Type B pancreatic cell (in vitro differentiated cells): ENCODE measurements at regions not wholly inside any gene's neighbourhood (a gene's known extent, or its start where the extent isn't known, plus 50 kb on each side); places are given as distances from the start of the nearest gene placed in this dataset.
"Not testable (repeated sequence)": the region's sequence is repeated elsewhere in the genome, so short reads cannot be mapped to it uniquely, and the experiment has no call there.

Experiments used
- DNase-seq: peaks from one replicate; pipeline ENCODE4 v3.0.0; 2021; ENCODE audit warnings: mixed read lengths; ENCODE audit not compliant: unreplicated experiment; ENCODE audit errors: extremely low spot score
- H3K27ac Mint-ChIP-seq: 2 replicates; pipeline ENCODE4 v1.8.0; 2021; ENCODE audit warnings: mild to moderate bottlenecking, mixed read lengths
- H3K27me3 Mint-ChIP-seq: 2 replicates; pipeline ENCODE4 v1.8.0; 2021; ENCODE audit warnings: mixed read lengths
- H3K36me3 Mint-ChIP-seq: 2 replicates; pipeline ENCODE4 v1.8.0; 2021; ENCODE audit warnings: mixed read lengths
- H3K4me1 Mint-ChIP-seq: one replicate; pipeline ENCODE4 v1.8.0; 2021; ENCODE audit warnings: mixed read lengths; ENCODE audit not compliant: unreplicated experiment
- H3K4me3 Mint-ChIP-seq: 2 replicates; pipeline ENCODE4 v1.8.0; 2021; ENCODE audit warnings: mild to moderate bottlenecking, mixed read lengths
- H3K9me3 Mint-ChIP-seq: 2 replicates; pipeline ENCODE4 v1.8.0; 2021; ENCODE audit warnings: mixed read lengths
- CTCF ChIP-seq: fragments of 200-600 bp; sonication (generic); conservative IDR thresholded peaks from 2 replicates; pipeline ENCODE4 v1.5.0; 2021; ENCODE audit warnings: antibody characterized with exemption, mild to moderate bottlenecking

GRCh38 chr11:80700386-80700785, 1259.6 kb upstream of the TENM4 start:
- Mint-ChIP-seq H3K36me3 (no peaks in the 10 kb centered on the region), H3K4me1 (peaks cover 16% of the 10 kb centered on the region), H3K27me3 (no peaks in the 10 kb centered on the region), H3K9me3 (no peaks in the 10 kb centered on the region), H3K27ac (peak overlapping the region; percentile 96), H3K4me3 (peak overlapping the region; percentile 75)
- DNase-seq = no peak
- no peak for TF ChIP-seq CTCF

GRCh38 chr11:80699406-80700177, 1258.8 kb upstream of the TENM4 start:
- DNase-seq, H3K36me3 Mint-ChIP-seq, H3K27me3 Mint-ChIP-seq, H3K9me3 Mint-ChIP-seq: not testable (repeated sequence)
- H3K4me1 Mint-ChIP-seq = peaks cover 16% of the 10 kb centered on the region
- peak overlapping the region; percentile 96 for H3K27ac Mint-ChIP-seq
- H3K4me3 Mint-ChIP-seq = peak overlapping the region; percentile 75

GRCh38 chr11:80698637-80699036, 1257.8 kb upstream of the TENM4 start:
- peak overlapping the region; percentile 57 for H3K4me3 Mint-ChIP-seq
- H3K4me1 Mint-ChIP-seq = peaks cover 16% of the 10 kb centered on the region
- TF ChIP-seq CTCF = no peak
- no peaks in the 10 kb centered on the region for H3K27me3 Mint-ChIP-seq
- no peak for DNase-seq
- peak overlapping the region; percentile 96 for H3K27ac Mint-ChIP-seq
- no peaks in the 10 kb centered on the region for H3K36me3 Mint-ChIP-seq
- no peaks in the 10 kb centered on the region for H3K9me3 Mint-ChIP-seq

- Mint-ChIP-seq H3K27ac (no peak overlapping the region), H3K9me3 (peaks cover 5% of the 10 kb centered on the region), H3K4me1 (peaks cover 2% of the 10 kb centered on the region), H3K27me3 (no peaks in the 10 kb centered on the region), H3K4me3 (no peak overlapping the region), H3K36me3 (no peaks in the 10 kb centered on the region)
- no peak for TF ChIP-seq CTCF
- no peak for DNase-seq
These were observed 1253.6 kb upstream of the TENM4 start for GRCh38 chr11:80694385-80694784.

- Mint-ChIP-seq H3K27me3 (no peaks in the 10 kb centered on the region), H3K4me1 (no peaks in the 10 kb centered on the region), H3K36me3 (no peaks in the 10 kb centered on the region), H3K9me3 (no peaks in the 10 kb centered on the region), H3K27ac (no peak overlapping the region), H3K4me3 (no peak overlapping the region)
- TF ChIP-seq CTCF = no peak
- DNase-seq = no peak
These were observed 1247.1 kb upstream of the TENM4 start for GRCh38 chr11:80687941-80688340.

GRCh38 chr11:80686889-80687288, 1246.1 kb upstream of the TENM4 start:
- Mint-ChIP-seq H3K36me3 (no peaks in the 10 kb centered on the region), H3K27ac (no peak overlapping the region), H3K9me3 (no peaks in the 10 kb centered on the region), H3K27me3 (no peaks in the 10 kb centered on the region), H3K4me1 (no peaks in the 10 kb centered on the region), H3K4me3 (no peak overlapping the region)
- DNase-seq = no peak
- TF ChIP-seq CTCF = no peak
